ENCODE measurements at regions not wholly inside any gene's neighbourhood (a gene's known extent, or its start where the extent isn't known, plus 50 kb on each side); places are given as distances from the start of the nearest gene placed in this dataset.

DNA sequence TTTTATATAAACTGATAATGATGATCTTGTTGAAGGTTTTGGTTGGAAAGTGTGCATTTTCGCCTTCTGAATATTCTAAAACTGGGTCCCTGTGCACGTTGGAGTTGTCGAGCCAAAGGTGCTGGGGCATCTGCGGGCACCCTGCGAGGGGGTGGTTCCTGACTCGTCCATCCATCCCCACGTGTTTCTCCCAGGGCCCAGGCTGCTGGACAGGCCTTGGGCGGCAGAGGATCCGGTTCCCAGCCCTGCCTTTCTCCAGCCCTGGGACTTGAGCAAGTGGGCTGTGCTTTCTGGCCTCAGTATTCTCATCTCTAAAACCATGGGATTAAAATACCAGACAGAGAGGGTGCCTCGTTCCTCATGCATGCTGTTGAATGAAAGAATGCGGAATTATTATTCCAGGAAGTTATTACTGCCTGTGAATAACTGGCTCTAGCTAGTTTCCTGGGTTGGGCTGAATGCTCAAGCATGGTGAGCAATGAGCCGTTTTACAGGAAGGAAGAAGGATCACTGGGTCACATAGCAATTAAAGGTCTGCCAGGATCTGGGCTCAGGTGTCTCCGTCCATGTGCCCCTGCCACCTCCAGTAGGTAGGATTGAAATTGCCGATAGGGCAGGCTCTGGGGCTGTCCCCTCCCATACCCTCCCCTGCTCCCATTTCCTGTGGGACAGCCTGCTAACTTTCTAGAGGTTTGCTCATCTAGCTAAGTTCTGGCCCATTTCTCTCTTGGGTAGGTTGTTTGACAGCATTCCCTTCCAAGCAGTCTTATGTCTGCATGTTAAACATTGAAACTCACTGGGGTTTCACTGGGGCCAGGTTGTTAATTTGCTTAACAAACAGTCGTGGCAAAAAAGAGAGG is 77.2 kb upstream of the HS6ST1 start:
- peak; percentile 80 for DNase-seq (ENCODE audit: low read depth)
- H3K4me3 ChIP-seq (ENCODE audit: low read length) = no peak overlapping the region
- TF ChIP-seq, protein P1, sequence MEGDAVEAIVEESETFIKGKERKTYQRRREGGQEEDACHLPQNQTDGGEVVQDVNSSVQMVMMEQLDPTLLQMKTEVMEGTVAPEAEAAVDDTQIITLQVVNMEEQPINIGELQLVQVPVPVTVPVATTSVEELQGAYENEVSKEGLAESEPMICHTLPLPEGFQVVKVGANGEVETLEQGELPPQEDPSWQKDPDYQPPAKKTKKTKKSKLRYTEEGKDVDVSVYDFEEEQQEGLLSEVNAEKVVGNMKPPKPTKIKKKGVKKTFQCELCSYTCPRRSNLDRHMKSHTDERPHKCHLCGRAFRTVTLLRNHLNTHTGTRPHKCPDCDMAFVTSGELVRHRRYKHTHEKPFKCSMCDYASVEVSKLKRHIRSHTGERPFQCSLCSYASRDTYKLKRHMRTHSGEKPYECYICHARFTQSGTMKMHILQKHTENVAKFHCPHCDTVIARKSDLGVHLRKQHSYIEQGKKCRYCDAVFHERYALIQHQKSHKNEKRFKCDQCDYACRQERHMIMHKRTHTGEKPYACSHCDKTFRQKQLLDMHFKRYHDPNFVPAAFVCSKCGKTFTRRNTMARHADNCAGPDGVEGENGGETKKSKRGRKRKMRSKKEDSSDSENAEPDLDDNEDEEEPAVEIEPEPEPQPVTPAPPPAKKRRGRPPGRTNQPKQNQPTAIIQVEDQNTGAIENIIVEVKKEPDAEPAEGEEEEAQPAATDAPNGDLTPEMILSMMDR (IDR thresholded peaks at IDR 0.05; ENCODE audit: insufficient read depth, low read depth, low read length, missing control alignments) = no peak

GRCh38 chr2:128396500-128396891 is 77.8 kb upstream of the HS6ST1 start:
- DNase-seq (ENCODE audit: low read depth) = peak; percentile 54
- TF ChIP-seq, protein P1 (IDR thresholded peaks at IDR 0.05; ENCODE audit: insufficient read depth, low read depth, low read length, missing control alignments) = no peak

GRCh38 chr2:128396946-128397345 is 78.3 kb upstream of the HS6ST1 start:
- no peak for DNase-seq (ENCODE audit: low read depth)
- TF ChIP-seq, protein P1 (IDR thresholded peaks at IDR 0.05; ENCODE audit: insufficient read depth, low read depth, low read length, missing control alignments) = no peak
- no peak overlapping the region for H3K4me3 ChIP-seq (ENCODE audit: low read length)

More at GRCh38 chr2:128396500-128396891, 77.8 kb upstream of the HS6ST1 start:
- no peak overlapping the region for H3K4me3 ChIP-seq (ENCODE audit: low read length)

GRCh38 chr2:128399256-128399655 is 80.6 kb upstream of the HS6ST1 start:
- no peak overlapping the region for H3K4me3 ChIP-seq (ENCODE audit: low read length)
- TF ChIP-seq, protein P1 (IDR thresholded peaks at IDR 0.05; ENCODE audit: insufficient read depth, low read depth, low read length, missing control alignments) = no peak
- DNase-seq (ENCODE audit: low read depth) = no peak

GRCh38 chr2:128399690-128400291 is 81.1 kb upstream of the HS6ST1 start:
- H3K4me3 ChIP-seq (ENCODE audit: low read length) = no peak overlapping the region
- no peak for DNase-seq (ENCODE audit: low read depth)
- TF ChIP-seq, protein P1 (IDR thresholded peaks at IDR 0.05; ENCODE audit: insufficient read depth, low read depth, low read length, missing control alignments) = no peak

DNA sequence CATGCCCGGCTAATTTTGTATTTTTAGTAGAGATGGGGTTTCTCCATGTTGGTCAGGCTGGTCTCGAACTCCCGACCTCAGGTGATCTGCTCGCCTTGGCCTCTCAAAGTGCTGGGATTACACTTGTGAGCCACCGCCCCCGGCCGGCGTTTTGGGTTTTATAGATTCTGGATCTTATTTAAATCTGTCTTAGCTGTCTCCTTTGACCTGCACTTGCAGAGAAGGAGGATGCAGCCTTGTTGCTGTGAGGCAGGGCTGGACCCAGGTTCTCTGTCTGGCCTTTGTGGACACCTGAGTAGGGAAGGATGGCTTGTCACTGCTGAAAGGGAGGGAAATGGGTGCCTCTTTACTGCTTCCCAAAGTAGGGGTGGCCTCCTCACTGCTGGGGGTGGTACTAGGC is 83.0 kb upstream of the HS6ST1 start:
- DNase-seq (ENCODE audit: low read depth) = no peak
- no peak overlapping the region for H3K4me3 ChIP-seq (ENCODE audit: low read length)
- TF ChIP-seq, protein P1 (IDR thresholded peaks at IDR 0.05; ENCODE audit: insufficient read depth, low read depth, low read length, missing control alignments) = no peak

All from epithelial cell of esophagus (primary cell).